Activated T-cell treated with anti-CD3 and anti-CD28 coated beads, Interleukin-2, amount 50 U/mL, for 24 hours (primary cell): ENCODE measurements at regions not wholly inside any gene's neighbourhood (a gene's known extent, or its start where the extent isn't known, plus 50 kb on each side); places are given as distances from the start of the nearest gene placed in this dataset.

Experiments used
- DNase-seq: peaks from one replicate; pipeline ENCODE4 v3.0.0-alpha.2; 2020
- H3K27ac Mint-ChIP-seq: 2 replicates; pipeline ENCODE4 v1.8.0; 2020; ENCODE audit warnings: mild to moderate bottlenecking, mixed read lengths
- H3K27me3 Mint-ChIP-seq: 2 replicates; pipeline ENCODE4 v1.8.0; 2020; ENCODE audit warnings: mixed read lengths
- H3K36me3 Mint-ChIP-seq: 2 replicates; pipeline ENCODE4 v1.8.0; 2020; ENCODE audit warnings: low read depth, mixed read lengths
- H3K4me1 Mint-ChIP-seq: 2 replicates; pipeline ENCODE4 v1.8.0; 2020; ENCODE audit warnings: low read depth, mixed read lengths
- H3K4me3 Mint-ChIP-seq: 2 replicates; pipeline ENCODE4 v1.8.0; 2020; ENCODE audit warnings: mild to moderate bottlenecking, moderate library complexity, mixed read lengths
- H3K9me3 Mint-ChIP-seq: 2 replicates; pipeline ENCODE4 v1.8.0; 2020; ENCODE audit warnings: mixed read lengths

DNA sequence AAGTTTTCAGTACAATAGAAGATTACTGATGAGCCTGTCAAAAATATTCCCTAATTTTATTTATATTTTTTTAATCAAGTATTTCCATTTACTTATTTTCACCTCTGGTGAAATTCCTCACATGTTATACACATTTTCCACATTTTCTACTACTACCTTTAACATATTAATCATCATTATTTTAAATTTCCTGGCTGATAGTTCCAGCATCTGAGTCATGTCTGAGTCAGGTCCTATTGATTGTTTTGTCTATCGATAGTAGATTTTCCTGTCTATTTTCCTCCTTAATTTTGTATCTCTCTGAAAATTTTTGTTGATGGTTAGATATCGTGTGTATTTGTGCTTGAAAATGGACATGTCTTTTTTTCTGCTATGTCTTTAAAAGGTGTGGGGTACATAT, 211.8 kb upstream of the DSEL start:
- Mint-ChIP-seq H3K36me3 (no peaks in the 10 kb centered on the region), H3K4me1 (no peaks in the 10 kb centered on the region), H3K27me3 (no peaks in the 10 kb centered on the region), H3K4me3 (no peak overlapping the region), H3K27ac (no peak overlapping the region), H3K9me3 (no peaks in the 10 kb centered on the region)
- DNase-seq: no peak

DNA sequence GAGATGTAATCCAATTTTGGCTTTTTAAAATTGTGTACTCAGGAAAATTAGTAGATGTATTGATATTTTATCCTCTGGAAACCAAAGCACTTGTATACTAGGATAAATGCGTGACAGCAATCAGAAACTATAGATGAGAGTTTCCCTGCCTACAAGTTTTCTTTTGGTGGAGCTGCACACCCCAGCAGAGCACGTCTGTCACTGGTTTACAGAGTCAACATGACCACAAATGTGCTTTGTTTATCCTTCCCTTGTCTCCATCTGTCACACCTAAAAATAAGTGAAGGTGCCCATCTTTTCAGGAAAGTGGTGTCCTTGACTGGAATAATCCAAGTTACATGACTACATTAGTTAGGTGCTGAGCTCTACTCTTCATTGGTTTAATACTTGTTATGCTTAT, 210.4 kb upstream of the DSEL start:
- DNase-seq: no peak
- H3K36me3 Mint-ChIP-seq: no peaks in the 10 kb centered on the region
- no peaks in the 10 kb centered on the region for H3K4me1 Mint-ChIP-seq
- H3K4me3 Mint-ChIP-seq: no peak overlapping the region
- no peaks in the 10 kb centered on the region for H3K27me3 Mint-ChIP-seq
- H3K9me3 Mint-ChIP-seq: no peaks in the 10 kb centered on the region
- H3K27ac Mint-ChIP-seq: no peak overlapping the region

DNA sequence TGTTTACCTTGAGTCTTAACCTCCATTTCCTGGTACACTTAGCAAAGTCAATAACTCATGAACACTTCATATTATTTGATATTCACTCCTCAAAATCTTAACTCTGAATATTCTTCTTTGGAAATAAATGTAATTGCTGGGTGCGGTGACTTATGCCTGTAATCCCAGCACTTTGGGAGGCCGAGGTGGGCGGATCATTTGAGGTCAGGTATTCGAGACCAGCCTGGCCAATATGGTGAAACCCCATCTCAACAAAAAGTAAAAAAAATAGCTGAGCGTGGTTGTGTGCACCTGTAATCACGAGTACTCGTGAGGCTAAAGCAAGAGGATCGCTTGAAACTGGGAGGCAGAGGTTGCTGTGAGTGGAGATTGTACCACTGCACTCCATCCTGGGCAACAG, 201.3 kb upstream of the DSEL start:
- Mint-ChIP-seq H3K4me3 (no peak overlapping the region), H3K27me3 (no peaks in the 10 kb centered on the region), H3K4me1 (no peaks in the 10 kb centered on the region), H3K9me3 (no peaks in the 10 kb centered on the region), H3K36me3 (no peaks in the 10 kb centered on the region), H3K27ac (no peak overlapping the region)
- DNase-seq: no peak

DNA sequence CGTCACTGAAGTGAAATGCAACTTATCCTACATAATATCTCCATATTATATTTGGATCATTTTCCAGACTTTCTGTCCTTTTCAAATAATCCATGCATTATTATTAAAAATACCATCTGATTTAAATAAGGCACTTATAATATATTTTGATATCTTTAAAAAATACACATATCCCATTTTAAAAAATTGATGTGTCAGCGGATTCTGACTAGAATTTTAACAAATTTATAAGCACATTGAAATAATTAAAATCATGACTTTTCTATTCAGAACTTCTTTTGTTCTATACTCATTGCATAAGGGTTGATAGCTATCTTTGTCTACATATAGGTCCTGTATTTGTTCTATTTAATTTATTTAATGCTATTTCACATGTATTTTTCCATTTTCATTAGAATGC, 199.0 kb upstream of the DSEL start:
- H3K4me3 Mint-ChIP-seq: no peak overlapping the region
- no peaks in the 10 kb centered on the region for H3K36me3 Mint-ChIP-seq
- H3K4me1 Mint-ChIP-seq: no peaks in the 10 kb centered on the region

DNA sequence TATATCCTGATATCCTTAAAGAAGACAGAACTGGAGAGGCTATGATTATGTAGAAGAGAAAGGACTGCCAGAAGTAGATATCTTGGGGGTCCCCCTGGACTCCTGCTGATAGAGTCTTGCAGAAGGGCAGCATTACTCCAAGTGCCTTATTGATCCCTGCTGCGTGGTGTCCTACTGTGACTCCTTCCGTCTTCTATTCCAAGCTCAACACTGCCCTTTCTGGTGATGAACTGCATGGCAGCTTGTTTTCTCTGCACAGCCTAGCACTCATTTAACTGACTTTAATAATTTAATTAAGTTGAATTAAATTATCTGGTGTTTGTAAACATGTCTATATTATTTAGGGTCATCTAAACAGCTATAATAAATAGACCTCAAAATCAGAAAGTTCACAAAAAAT, 194.1 kb upstream of the DSEL start:
- DNase-seq: no peak
- no peak overlapping the region for H3K27ac Mint-ChIP-seq
- H3K4me1 Mint-ChIP-seq: no peaks in the 10 kb centered on the region
- no peaks in the 10 kb centered on the region for H3K9me3 Mint-ChIP-seq
- no peaks in the 10 kb centered on the region for H3K36me3 Mint-ChIP-seq
- no peak overlapping the region for H3K4me3 Mint-ChIP-seq
- H3K27me3 Mint-ChIP-seq: peaks cover 2% of the 10 kb centered on the region

More for the DNA sequence above, 199.0 kb upstream of the DSEL start:
- no peaks in the 10 kb centered on the region for H3K9me3 Mint-ChIP-seq
- no peak overlapping the region for H3K27ac Mint-ChIP-seq
- H3K27me3 Mint-ChIP-seq: no peaks in the 10 kb centered on the region
- no peak for DNase-seq

DNA sequence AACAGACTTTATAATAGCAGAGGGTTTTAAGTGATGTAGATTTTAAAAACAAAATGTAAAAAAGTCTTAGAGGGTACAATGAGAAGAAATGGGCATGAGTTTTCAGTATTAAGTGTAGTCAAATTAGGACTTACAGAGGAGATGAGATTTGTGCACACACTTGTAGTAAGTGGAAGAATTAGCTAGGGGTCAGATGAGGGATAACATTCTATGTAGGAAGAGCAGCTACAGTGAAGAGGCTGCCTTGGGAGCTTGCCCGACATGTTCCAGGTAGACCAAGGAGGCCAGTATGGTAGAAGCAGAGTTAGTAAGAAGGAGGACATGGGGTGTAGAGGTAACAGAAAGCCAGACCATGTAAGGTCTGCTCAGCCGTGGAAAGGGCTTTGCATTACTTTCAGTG, 189.2 kb upstream of the DSEL start:
- DNase-seq: no peak
- H3K9me3 Mint-ChIP-seq: no peaks in the 10 kb centered on the region
- no peaks in the 10 kb centered on the region for H3K36me3 Mint-ChIP-seq
- no peak overlapping the region for H3K4me3 Mint-ChIP-seq
- no peak overlapping the region for H3K27ac Mint-ChIP-seq
- no peaks in the 10 kb centered on the region for H3K4me1 Mint-ChIP-seq
- peaks cover 2% of the 10 kb centered on the region for H3K27me3 Mint-ChIP-seq

DNA sequence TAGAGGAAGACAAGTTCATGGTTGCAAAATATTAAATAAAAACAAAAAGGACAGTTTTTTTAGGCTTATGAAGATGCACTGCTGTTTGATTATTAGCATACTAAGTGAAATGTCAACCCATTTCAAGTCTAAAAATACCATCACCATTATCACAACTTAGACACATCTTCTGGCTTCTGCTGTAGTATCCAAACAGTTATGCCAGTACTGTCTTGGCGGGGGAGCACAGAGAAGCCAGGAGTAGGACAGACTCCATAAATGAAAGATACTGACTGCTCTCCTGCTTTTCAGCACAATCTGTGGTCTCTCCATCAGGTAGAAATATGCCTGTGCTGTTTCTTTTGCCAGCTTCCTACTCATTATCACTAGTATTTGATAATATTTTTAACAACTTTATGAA, 179.2 kb upstream of the DSEL start:
- no peaks in the 10 kb centered on the region for H3K4me1 Mint-ChIP-seq
- H3K4me3 Mint-ChIP-seq: no peak overlapping the region
- no peak for DNase-seq
- H3K27ac Mint-ChIP-seq: no peak overlapping the region
- no peaks in the 10 kb centered on the region for H3K36me3 Mint-ChIP-seq
- peaks cover 5% of the 10 kb centered on the region for H3K9me3 Mint-ChIP-seq
- no peaks in the 10 kb centered on the region for H3K27me3 Mint-ChIP-seq

DNA sequence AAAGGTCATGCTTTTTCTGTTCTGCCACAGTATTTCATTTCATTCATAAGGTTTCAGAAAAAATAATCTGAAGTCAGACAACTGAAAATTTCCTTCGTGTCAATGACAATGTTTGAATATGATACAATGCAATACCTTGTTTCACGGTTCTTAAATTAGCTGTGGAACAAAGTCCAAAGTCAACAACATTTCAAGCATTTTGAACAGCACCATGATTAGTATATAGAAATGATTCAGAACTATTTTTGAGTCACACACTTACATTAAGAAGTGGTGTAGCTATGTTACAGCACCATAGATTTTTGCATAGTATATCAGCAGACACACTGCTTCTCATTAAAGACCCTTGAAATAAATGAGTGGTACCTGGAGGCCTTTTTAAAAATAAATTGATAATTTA, 178.3 kb upstream of the DSEL start:
- Mint-ChIP-seq H3K27ac (no peak overlapping the region), H3K9me3 (peaks cover 5% of the 10 kb centered on the region), H3K27me3 (no peaks in the 10 kb centered on the region), H3K4me3 (no peak overlapping the region), H3K36me3 (no peaks in the 10 kb centered on the region), H3K4me1 (no peaks in the 10 kb centered on the region)
- DNase-seq: no peak

DNA sequence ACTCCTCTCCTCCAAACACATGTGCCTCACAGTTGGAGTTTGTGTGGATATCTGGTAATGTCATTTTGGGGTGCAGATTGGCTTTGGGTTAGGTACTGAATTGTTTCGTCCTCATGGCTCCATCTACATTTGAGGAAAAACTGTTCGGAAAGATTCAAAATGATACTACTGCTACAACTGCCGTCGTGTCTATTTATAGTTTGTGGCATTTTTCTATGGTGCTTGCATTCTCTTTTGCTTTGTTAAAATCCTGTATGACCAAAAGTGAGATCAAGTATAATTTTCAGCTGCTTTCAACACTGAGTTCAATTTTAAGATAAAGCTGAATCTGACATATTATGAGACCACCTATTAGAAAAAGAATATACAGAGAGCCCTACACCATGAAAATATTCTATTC, 176.3 kb upstream of the DSEL start:
- Mint-ChIP-seq H3K27ac (no peak overlapping the region), H3K4me1 (no peaks in the 10 kb centered on the region), H3K4me3 (no peak overlapping the region), H3K9me3 (peaks cover 5% of the 10 kb centered on the region), H3K36me3 (no peaks in the 10 kb centered on the region), H3K27me3 (no peaks in the 10 kb centered on the region)
- DNase-seq: no peak

DNA sequence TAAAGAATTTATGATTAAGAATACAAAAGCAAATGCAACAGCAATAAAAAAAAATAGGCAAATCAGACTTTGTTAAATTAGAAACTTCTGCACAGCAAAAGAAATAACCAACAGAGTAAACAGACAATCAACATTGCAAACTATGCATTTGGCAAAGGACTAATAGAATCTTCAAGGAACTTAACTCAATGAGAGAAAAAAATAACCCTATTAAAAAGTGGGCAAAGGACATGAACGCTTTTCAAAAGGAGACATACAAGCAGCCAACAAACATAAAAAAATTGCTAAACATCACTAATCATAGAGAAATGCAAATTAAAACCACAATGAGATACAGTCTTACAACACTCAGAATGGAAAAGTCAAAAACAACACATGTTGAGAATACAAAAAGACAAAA, 166.0 kb upstream of the DSEL start:
- Mint-ChIP-seq H3K4me3 (no peak overlapping the region), H3K4me1 (no peaks in the 10 kb centered on the region), H3K27me3 (no peaks in the 10 kb centered on the region), H3K36me3 (no peaks in the 10 kb centered on the region), H3K9me3 (no peaks in the 10 kb centered on the region), H3K27ac (no peak overlapping the region)
- no peak for DNase-seq

DNA sequence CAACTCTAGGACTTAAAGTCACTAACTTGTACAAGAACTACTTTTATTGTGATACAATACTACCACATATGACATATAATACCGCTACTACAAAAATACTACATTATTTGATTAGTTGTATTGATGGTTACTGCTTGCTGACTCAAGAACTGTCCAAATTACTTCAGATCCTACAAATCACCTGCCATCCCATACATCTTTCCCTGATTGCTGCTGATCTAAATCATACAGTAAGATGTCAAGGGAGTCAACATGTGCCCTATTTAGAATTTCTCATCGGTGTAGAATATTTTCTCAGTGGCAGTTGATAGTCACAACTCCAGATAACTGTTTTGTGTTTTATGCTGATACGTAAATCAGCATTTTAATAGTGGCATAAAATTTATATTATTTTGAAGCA, 161.0 kb upstream of the DSEL start:
- Mint-ChIP-seq H3K27me3 (peaks cover 2% of the 10 kb centered on the region), H3K36me3 (no peaks in the 10 kb centered on the region), H3K27ac (no peak overlapping the region), H3K4me3 (no peak overlapping the region), H3K9me3 (no peaks in the 10 kb centered on the region), H3K4me1 (no peaks in the 10 kb centered on the region)
- DNase-seq: no peak

DNA sequence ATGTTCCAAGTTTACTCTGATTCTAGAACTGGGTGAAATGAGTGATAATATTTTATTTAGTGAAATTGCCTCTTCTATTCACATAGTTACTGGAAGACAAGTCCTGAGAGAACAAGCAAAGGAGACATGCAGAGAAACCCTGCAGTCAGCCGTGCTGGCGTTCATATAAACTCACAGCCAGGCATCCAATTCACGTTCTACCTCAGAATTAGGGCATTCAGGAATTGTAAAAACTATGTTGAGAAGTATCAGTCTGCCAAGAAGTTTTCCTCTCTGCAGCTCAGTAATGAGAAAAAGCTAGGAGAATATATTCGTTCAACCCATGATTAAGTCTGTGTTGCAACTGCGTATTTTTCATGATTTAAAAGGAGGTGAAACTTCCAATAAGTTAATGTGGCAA, 156.2 kb upstream of the DSEL start:
- no peak overlapping the region for H3K4me3 Mint-ChIP-seq
- no peaks in the 10 kb centered on the region for H3K4me1 Mint-ChIP-seq
- no peaks in the 10 kb centered on the region for H3K36me3 Mint-ChIP-seq
- no peak overlapping the region for H3K27ac Mint-ChIP-seq
- no peak for DNase-seq
- H3K27me3 Mint-ChIP-seq: peaks cover 2% of the 10 kb centered on the region
- no peaks in the 10 kb centered on the region for H3K9me3 Mint-ChIP-seq

DNA sequence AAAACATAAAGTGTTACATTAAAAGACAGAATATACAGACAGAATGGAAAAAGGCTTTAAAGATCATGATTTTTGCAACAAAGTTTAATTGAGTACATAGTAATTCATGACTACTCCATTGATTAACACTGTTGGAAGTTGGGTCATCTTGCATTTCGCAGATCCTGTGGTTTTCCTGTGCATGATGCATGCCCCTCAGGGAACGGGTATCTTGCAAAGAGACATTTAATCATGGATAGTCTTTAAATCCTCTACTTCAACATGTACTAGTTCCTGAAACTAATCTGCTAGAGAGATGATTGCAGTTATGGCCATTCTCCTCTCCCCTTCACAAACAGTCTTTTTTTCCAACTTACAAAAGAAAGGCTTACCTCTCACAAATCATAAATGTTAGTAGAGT, 155.6 kb upstream of the DSEL start:
- Mint-ChIP-seq H3K9me3 (no peaks in the 10 kb centered on the region), H3K4me1 (no peaks in the 10 kb centered on the region), H3K27ac (no peak overlapping the region), H3K4me3 (no peak overlapping the region), H3K36me3 (no peaks in the 10 kb centered on the region), H3K27me3 (peaks cover 2% of the 10 kb centered on the region)
- DNase-seq: no peak

DNA sequence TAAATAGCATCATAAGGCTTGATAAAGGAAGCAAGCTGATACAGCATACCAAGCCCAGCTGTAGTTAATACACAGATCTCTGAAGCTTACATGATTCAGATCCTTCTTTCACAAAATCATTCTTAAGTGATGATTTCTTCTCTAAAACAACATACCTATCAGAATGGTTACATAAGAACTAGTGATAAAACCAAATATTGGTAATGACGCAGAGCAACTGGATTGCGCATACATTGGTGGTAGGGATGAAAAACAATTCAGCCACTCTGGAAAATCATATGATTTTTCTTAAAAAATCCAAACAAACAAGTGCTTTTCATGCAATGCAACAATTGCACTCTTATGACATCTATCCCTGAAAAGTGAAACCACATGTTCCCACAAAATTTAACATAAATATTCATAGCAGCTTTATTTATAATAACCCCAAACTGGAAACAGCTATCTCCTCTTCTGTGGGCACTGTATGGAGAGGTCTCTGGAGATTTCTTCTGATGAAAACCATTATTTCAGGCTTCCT, 153.6 kb upstream of the DSEL start:
- no peak for DNase-seq
- peaks cover 2% of the 10 kb centered on the region for H3K27me3 Mint-ChIP-seq
- H3K9me3 Mint-ChIP-seq: no peaks in the 10 kb centered on the region
- H3K27ac Mint-ChIP-seq: no peak overlapping the region
- H3K4me3 Mint-ChIP-seq: no peak overlapping the region
- no peaks in the 10 kb centered on the region for H3K36me3 Mint-ChIP-seq
- no peaks in the 10 kb centered on the region for H3K4me1 Mint-ChIP-seq

DNA sequence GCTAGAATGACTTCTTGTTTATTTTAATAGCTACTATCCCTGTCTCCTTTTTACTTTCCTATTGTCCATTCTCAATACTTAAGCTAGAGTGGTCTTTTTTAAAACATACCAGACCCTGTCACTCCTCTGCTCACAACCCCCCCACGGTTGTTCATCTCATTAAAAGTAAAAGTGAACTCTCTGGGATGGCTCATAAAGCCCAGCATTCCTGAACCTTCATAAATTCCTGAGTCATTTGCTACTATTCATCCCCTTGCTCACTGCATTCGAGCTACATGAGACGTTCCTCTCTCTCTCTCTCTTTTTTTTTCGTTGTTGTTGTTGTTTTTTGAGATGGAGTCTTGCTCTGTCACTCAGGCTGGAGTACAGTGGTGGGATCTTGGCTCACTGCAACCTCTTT, 148.7 kb upstream of the DSEL start:
- H3K4me3 Mint-ChIP-seq: no peak overlapping the region
- H3K36me3 Mint-ChIP-seq: no peaks in the 10 kb centered on the region

DNA sequence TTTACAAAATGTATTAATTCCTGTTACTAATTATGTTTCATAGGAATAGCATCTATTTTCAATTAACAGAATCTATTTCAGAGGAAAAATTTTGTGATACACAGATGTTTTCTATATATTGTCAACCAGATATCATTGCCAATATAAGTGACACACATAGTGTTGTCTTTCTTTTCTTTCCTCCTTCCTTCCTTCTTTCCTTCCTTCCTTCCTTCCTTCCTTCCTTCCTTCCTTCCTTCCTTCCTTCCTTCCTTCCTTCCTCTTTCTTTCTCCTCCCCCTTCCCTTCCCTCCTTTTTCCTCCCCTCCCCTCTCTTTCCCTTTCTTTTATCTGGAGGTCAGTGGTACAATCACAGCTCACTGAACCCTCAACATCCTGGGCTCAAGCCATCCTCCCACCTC, 146.5 kb upstream of the DSEL start:
- Mint-ChIP-seq H3K9me3 (no peaks in the 10 kb centered on the region), H3K4me3 (no peak overlapping the region), H3K27ac (no peak overlapping the region), H3K4me1 (no peaks in the 10 kb centered on the region), H3K36me3 (no peaks in the 10 kb centered on the region), H3K27me3 (peaks cover 2% of the 10 kb centered on the region)
- no peak for DNase-seq

More for the DNA sequence above, 148.7 kb upstream of the DSEL start:
- H3K27me3 Mint-ChIP-seq: no peaks in the 10 kb centered on the region
- no peak overlapping the region for H3K27ac Mint-ChIP-seq
- no peak for DNase-seq
- no peaks in the 10 kb centered on the region for H3K9me3 Mint-ChIP-seq
- H3K4me1 Mint-ChIP-seq: no peaks in the 10 kb centered on the region
